A549 (cell line): ENCODE measurements at regions not wholly inside any gene's neighbourhood (a gene's known extent, or its start where the extent isn't known, plus 50 kb on each side); places are given as distances from the start of the nearest gene placed in this dataset.

Experiments used
- ATAC-seq, 2 experiments: fragments of 200-7000 bp in 1 of 2; fragments of >200 bp in 1 of 2; cut with Nextera tagmentation in 1 of 2; cut with Tn5 transposase in 1 of 2; 3 replicates each; pipeline versions ENCODE4 v1.8.0 to v1.9.1; 2018 to 2020; ENCODE audit warnings: mild to moderate bottlenecking in 1 of 2, moderate library complexity in 1 of 2
- CTCF ChIA-PET: fragments of 300-600 bp; sonication (Branson Sonifier 250); formaldehyde crosslinking; extraction: SDS; loops from one replicate; lab custom pipeline; 2021; ENCODE audit warnings: antibody characterized with exemption, inconsistent platforms; lab: Yijun Ruan, JAX
- POLR2A ChIA-PET: fragments of 350-600 bp; formaldehyde crosslinking; extraction: SDS; loops from one replicate; lab custom pipeline; 2021; ENCODE audit warnings: antibody characterized with exemption, inconsistent platforms; lab: Yijun Ruan, JAX
- DNase-seq, 2 experiments: peaks; one replicate each; pipeline versions ENCODE4 v3.0.0 to v3.0.0-alpha.2; 2011 to 2016; ENCODE audit warnings: low read depth in 1 of 2, low spot score in 1 of 2
- FAIRE-seq: peaks from 2 replicates; lab custom pipeline; 2011; peaks lifted over from hg19 to GRCh38; lab: Jason Lieb, UNC
- H3K27ac ChIP-seq, 2 experiments: fragments of >200 bp; sonication (Bioruptor Twin); formaldehyde crosslinking; 3 replicates each; pipeline ENCODE4 v1.5.1; 2016 to 2017
- H3K4me1 ChIP-seq: fragments of >200 bp; sonication (Bioruptor Twin); formaldehyde crosslinking; 3 replicates; pipeline ENCODE4 v1.6.1; 2016
- H3K4me2 ChIP-seq: fragments of >200 bp; sonication (Bioruptor Twin); formaldehyde crosslinking; 3 replicates; pipeline ENCODE4 v1.6.1; 2016
- H3K4me3 ChIP-seq: fragments of >200 bp; sonication (Bioruptor Twin); formaldehyde crosslinking; 3 replicates; pipeline ENCODE4 v1.5.1; 2016
- H3K9me3 ChIP-seq: fragments of >200 bp; sonication (Bioruptor Twin); formaldehyde crosslinking; 3 replicates; pipeline ENCODE4 v1.6.1; 2016
- ATOH8 ChIP-seq: fragments of 250-450 bp; sonication (Bioruptor Pico); IDR thresholded peaks from 2 replicates; pipeline ENCODE4 v1.5.0; 2020; ENCODE audit warnings: low read depth, mild to moderate bottlenecking, moderate library complexity
- BHLHE40 ChIP-seq: IDR thresholded peaks from 2 replicates; pipeline ENCODE4 v1.6.1; 2012; ENCODE audit warnings: low read depth, low read length, inconsistent platforms
- CEBPB ChIP-seq, 2 experiments: fragments of >200 bp in 1 of 2; sonication (Bioruptor Twin) in 1 of 2; formaldehyde crosslinking in 1 of 2; IDR thresholded peaks; 2 replicates each; pipeline ENCODE4 v1.6.1; 2012 to 2016
- CHD2 ChIP-seq: fragments of 150-350 bp; IDR thresholded peaks from 2 replicates; pipeline ENCODE4 v1.6.1; 2014; ENCODE audit warnings: low read length; ENCODE audit not compliant: partially characterized antibody
- CHD4 ChIP-seq: fragments of 200-600 bp; sonication (generic); IDR thresholded peaks from 2 replicates; pipeline ENCODE4 v1.6.1; 2016; ENCODE audit warnings: antibody characterized with exemption, mild to moderate bottlenecking, borderline replicate concordance
- CTCF ChIP-seq: fragments of >200 bp; sonication (Bioruptor Twin); formaldehyde crosslinking; IDR thresholded peaks from 3 replicates; pipeline ENCODE4 v1.5.1; 2016
- E2F6 ChIP-seq: IDR thresholded peaks from 2 replicates; pipeline ENCODE4 v1.6.1; 2012; ENCODE audit warnings: low read depth, borderline replicate concordance
- ESRRA ChIP-seq: fragments of 150-350 bp; IDR thresholded peaks from 2 replicates; pipeline ENCODE4 v1.6.1; 2014; ENCODE audit warnings: mild to moderate bottlenecking, low read length, borderline replicate concordance
- FOXS1 ChIP-seq: fragments of 250-450 bp; sonication (Bioruptor Pico); IDR thresholded peaks from 2 replicates; pipeline ENCODE4 v1.5.0; 2020; ENCODE audit warnings: mild to moderate bottlenecking, moderate library complexity
- HDAC2 ChIP-seq: fragments of 200-600 bp; sonication (generic); IDR thresholded peaks from 2 replicates; pipeline ENCODE4 v1.6.1; 2016
- HMGXB4 ChIP-seq: fragments of 250-450 bp; sonication (Bioruptor Pico); IDR thresholded peaks from 2 replicates; pipeline ENCODE4 v1.5.0; 2021; ENCODE audit warnings: mild to moderate bottlenecking, moderate library complexity, borderline replicate concordance
- HOXB5 ChIP-seq: fragments of 250-450 bp; sonication (Bioruptor Pico); IDR thresholded peaks from 2 replicates; pipeline ENCODE4 v1.5.0; 2020; ENCODE audit warnings: mild to moderate bottlenecking, moderate library complexity
- KDM1A ChIP-seq: fragments of 200-600 bp; sonication (generic); IDR thresholded peaks from 2 replicates; pipeline ENCODE4 v1.6.1; 2016; ENCODE audit warnings: low read depth, mild to moderate bottlenecking
- MAFK ChIP-seq: fragments of 450-650 bp; IDR thresholded peaks from 2 replicates; pipeline ENCODE4 v1.6.1; 2014; ENCODE audit not compliant: partially characterized antibody
- MAZ ChIP-seq: fragments of 150-350 bp; IDR thresholded peaks from 2 replicates; pipeline ENCODE4 v1.6.1; 2014; ENCODE audit warnings: antibody characterized with exemption, low read depth, low read length, borderline replicate concordance
- NFE2L2 ChIP-seq: fragments of 150-350 bp; conservative IDR thresholded peaks from 2 replicates; pipeline ENCODE4 v1.6.1; 2014; ENCODE audit warnings: low read length
- POLR2A ChIP-seq: IDR thresholded peaks from 2 replicates; pipeline ENCODE4 v1.6.1; 2012; ENCODE audit warnings: mild to moderate bottlenecking, low read length
- RCOR1 ChIP-seq: fragments of 150-350 bp; IDR thresholded peaks from 2 replicates; pipeline ENCODE4 v1.6.1; 2014; ENCODE audit warnings: antibody characterized with exemption, low read length, low read depth
- RFX5 ChIP-seq: fragments of 450-650 bp; IDR thresholded peaks from 2 replicates; pipeline ENCODE4 v1.7.1; 2014; ENCODE audit warnings: antibody characterized with exemption, mild to moderate bottlenecking, moderate library complexity
- SREBF2 ChIP-seq: fragments of 450-650 bp; IDR thresholded peaks from 2 replicates; pipeline ENCODE4 v1.6.1; 2014; ENCODE audit warnings: mild to moderate bottlenecking, moderate library complexity
- TFCP2L1 ChIP-seq: fragments of 250-450 bp; sonication (Bioruptor Pico); IDR thresholded peaks from 2 replicates; pipeline ENCODE4 v1.5.0; 2021; ENCODE audit warnings: mild to moderate bottlenecking
- TP53 ChIP-seq: fragments of 250-450 bp; sonication (Bioruptor Pico); IDR thresholded peaks from 2 replicates; pipeline ENCODE4 v1.5.0; 2021; ENCODE audit warnings: mild to moderate bottlenecking, moderate library complexity
- USF2 ChIP-seq: fragments of 450-650 bp; IDR thresholded peaks from 2 replicates; pipeline ENCODE4 v1.6.1; 2014; ENCODE audit warnings: antibody characterized with exemption
- ZC3H11A ChIP-seq: fragments of 450-650 bp; IDR thresholded peaks from 2 replicates; pipeline ENCODE4 v1.6.1; 2014; ENCODE audit warnings: antibody characterized with exemption, mild to moderate bottlenecking
- ZNF302 ChIP-seq: fragments of 250-450 bp; sonication (Bioruptor Pico); IDR thresholded peaks from 2 replicates; pipeline ENCODE4 v1.9.0; 2021; ENCODE audit warnings: inconsistent platforms, mild to moderate bottlenecking, moderate library complexity
- ZSCAN20 ChIP-seq: fragments of 250-450 bp; sonication (Bioruptor Pico); IDR thresholded peaks from 2 replicates; pipeline ENCODE4 v1.8.0; 2022; ENCODE audit warnings: mild to moderate bottlenecking, moderate library complexity
- WGBS: methylation state at CpG from one replicate; pipeline ENCODE4 v1.1.6; 2017; ENCODE audit errors: missing lambda C conversion rate; 5-methylcytosine and 5-hydroxymethylcytosine counted together

GRCh38 chr5:167869125-167869524 lies 422.3 kb upstream of the WWC1 start:
- no peak for FAIRE-seq
- H3K9me3 ChIP-seq = no peaks in the 10 kb centered on the region
- CTCF ChIA-PET = interaction anchor here (0.6 kb wide), 1 partner anchor 136 kb away, joined by 4 read pairs; no protein-coding TSS in a partner anchor
- TF ChIP-seq POLR2A (no peak), HOXB5 (CRISPR knock-in tag) (no peak), CHD2 (no peak), ATOH8 (CRISPR knock-in tag) (no peak), FOXS1 (CRISPR knock-in tag) (no peak), RCOR1 (no peak), TP53 (CRISPR knock-in tag) (no peak), ZNF302 (no peak), MAZ (no peak), BHLHE40 (no peak), RFX5 (no peak)
- TF ChIP-seq, all 56 proteins: peak for 0
- H3K4me2 ChIP-seq = no peak overlapping the region
- POLR2A ChIA-PET = no interaction called here
- WGBS = 0% methylated on average over 3 of the region's 3 CpGs
- H3K4me3 ChIP-seq = no peak overlapping the region
- H3K4me1 ChIP-seq = no peaks in the 10 kb centered on the region
- H3K27ac ChIP-seq = no peak overlapping the region
- no peak for ATAC-seq
- DNase-seq = no peak

GRCh38 chr5:167870055-167870454 lies 421.4 kb upstream of the WWC1 start:
- FAIRE-seq = no peak
- no peak overlapping the region for H3K27ac ChIP-seq
- CTCF ChIA-PET = no interaction called here
- ATAC-seq = no peak
- TF ChIP-seq SREBF2 = no peak
- TF ChIP-seq ZSCAN20 (CRISPR knock-in tag) = no peak
- no peak for TF ChIP-seq MAZ
- TF ChIP-seq CEBPB (IDR thresholded peaks at IDR 0.05) = no peak
- TF ChIP-seq ESRRA = no peak
- no peak for TF ChIP-seq NFE2L2
- no peak for TF ChIP-seq CHD4
- TF ChIP-seq CHD2 = no peak
- POLR2A ChIA-PET = no interaction called here
- no peaks in the 10 kb centered on the region for H3K4me1 ChIP-seq
- H3K9me3 ChIP-seq = no peaks in the 10 kb centered on the region
- no peak overlapping the region for H3K4me2 ChIP-seq
- no peak for DNase-seq
- no peak overlapping the region for H3K4me3 ChIP-seq

GRCh38 chr5:167871091-167871490 lies 420.4 kb upstream of the WWC1 start:
- POLR2A ChIA-PET = no interaction called here

More at GRCh38 chr5:167871091-167871490, 420.4 kb upstream of the WWC1 start:
- H3K4me3 ChIP-seq = no peak overlapping the region
- CTCF ChIA-PET = no interaction called here
- no peak for DNase-seq
- FAIRE-seq = no peak
- H3K4me2 ChIP-seq = no peak overlapping the region
- no peaks in the 10 kb centered on the region for H3K9me3 ChIP-seq
- H3K4me1 ChIP-seq = no peaks in the 10 kb centered on the region
- TF ChIP-seq HDAC2 (no peak), TFCP2L1 (no peak), ZC3H11A (no peak), E2F6 (no peak), POLR2A (no peak), CTCF (no peak), USF2 (no peak), KDM1A (no peak), MAFK (no peak), HMGXB4 (CRISPR knock-in tag) (no peak), ATOH8 (CRISPR knock-in tag) (no peak), RCOR1 (no peak)
- H3K27ac ChIP-seq = no peak overlapping the region
- 24% methylated on average over 2 of the region's 2 CpGs for WGBS
- no peak for ATAC-seq
